ENCODE measurements at regions not wholly inside any gene's neighbourhood (a gene's known extent, or its start where the extent isn't known, plus 50 kb on each side); places are given as distances from the start of the nearest gene placed in this dataset.

- Mint-ChIP-seq H3K27ac (ENCODE audit: unreplicated experiment) (no peak overlapping the region), H3K36me3 (ENCODE audit: low read depth) (no peaks in the 10 kb centered on the region), H3K4me3 (no peak overlapping the region), H3K27me3 (ENCODE audit: low read depth) (peaks cover 51% of the 10 kb centered on the region), H3K9me3 (no peaks in the 10 kb centered on the region), H3K4me1 (no peaks in the 10 kb centered on the region)
- no peak for TF ChIP-seq CTCF (conservative IDR thresholded peaks at IDR 0.05)
- DNase-seq (ENCODE audit: low read depth, low spot score), result no peak
These were observed 75.5 kb upstream of the VSTM2B start for GRCh38 chr19:29450306-29450705.

- DNase-seq (ENCODE audit: low read depth, low spot score), result no peak
- H3K4me1 Mint-ChIP-seq, result no peaks in the 10 kb centered on the region
- H3K27me3 Mint-ChIP-seq (ENCODE audit: low read depth), result peaks cover 56% of the 10 kb centered on the region
- H3K27ac Mint-ChIP-seq (ENCODE audit: unreplicated experiment), result no peak overlapping the region
- H3K4me3 Mint-ChIP-seq, result no peak overlapping the region
- no peaks in the 10 kb centered on the region for H3K9me3 Mint-ChIP-seq
- no peaks in the 10 kb centered on the region for H3K36me3 Mint-ChIP-seq (ENCODE audit: low read depth)
- no peak for TF ChIP-seq CTCF (conservative IDR thresholded peaks at IDR 0.05)
These were observed 75.0 kb upstream of the VSTM2B start for GRCh38 chr19:29450812-29451211.

- Mint-ChIP-seq H3K9me3 (no peaks in the 10 kb centered on the region), H3K36me3 (ENCODE audit: low read depth) (no peaks in the 10 kb centered on the region), H3K4me1 (no peaks in the 10 kb centered on the region), H3K27ac (ENCODE audit: unreplicated experiment) (no peak overlapping the region), H3K4me3 (no peak overlapping the region), H3K27me3 (ENCODE audit: low read depth) (peaks cover 64% of the 10 kb centered on the region)
- no peak for DNase-seq (ENCODE audit: low read depth, low spot score)
- TF ChIP-seq CTCF (conservative IDR thresholded peaks at IDR 0.05), result no peak
These were observed 71.7 kb upstream of the VSTM2B start for GRCh38 chr19:29454109-29454508.

GRCh38 chr19:29457413-29457812 lies 68.4 kb upstream of the VSTM2B start:
- Mint-ChIP-seq H3K36me3 (ENCODE audit: low read depth) (no peaks in the 10 kb centered on the region), H3K4me3 (no peak overlapping the region), H3K27ac (ENCODE audit: unreplicated experiment) (no peak overlapping the region), H3K9me3 (no peaks in the 10 kb centered on the region), H3K27me3 (ENCODE audit: low read depth) (peaks cover 44% of the 10 kb centered on the region), H3K4me1 (no peaks in the 10 kb centered on the region)
- no peak for TF ChIP-seq CTCF (conservative IDR thresholded peaks at IDR 0.05)
- DNase-seq (ENCODE audit: low read depth, low spot score), result no peak

GRCh38 chr19:29467824-29468401 lies 57.9 kb upstream of the VSTM2B start:
- Mint-ChIP-seq H3K27ac (ENCODE audit: unreplicated experiment) (no peak overlapping the region), H3K4me1 (no peaks in the 10 kb centered on the region), H3K36me3 (ENCODE audit: low read depth) (no peaks in the 10 kb centered on the region), H3K4me3 (no peak overlapping the region), H3K27me3 (ENCODE audit: low read depth) (peaks cover 62% of the 10 kb centered on the region), H3K9me3 (no peaks in the 10 kb centered on the region)
- TF ChIP-seq CTCF (conservative IDR thresholded peaks at IDR 0.05), result peak; percentile 51
- no peak for DNase-seq (ENCODE audit: low read depth, low spot score)
